Embryonic facial prominence (tissue), 1 donor: ENCODE measurements at regions not wholly inside any gene's neighbourhood (a gene's known extent, or its start where the extent isn't known, plus 50 kb on each side); places are given as distances from the start of the nearest gene placed in this dataset.

ENCODE experiments used
- DNase-seq: peaks from one replicate; pipeline ENCODE4 v3.0.0-alpha.2; 2016; ENCODE audit errors: extremely low spot score

DNA sequence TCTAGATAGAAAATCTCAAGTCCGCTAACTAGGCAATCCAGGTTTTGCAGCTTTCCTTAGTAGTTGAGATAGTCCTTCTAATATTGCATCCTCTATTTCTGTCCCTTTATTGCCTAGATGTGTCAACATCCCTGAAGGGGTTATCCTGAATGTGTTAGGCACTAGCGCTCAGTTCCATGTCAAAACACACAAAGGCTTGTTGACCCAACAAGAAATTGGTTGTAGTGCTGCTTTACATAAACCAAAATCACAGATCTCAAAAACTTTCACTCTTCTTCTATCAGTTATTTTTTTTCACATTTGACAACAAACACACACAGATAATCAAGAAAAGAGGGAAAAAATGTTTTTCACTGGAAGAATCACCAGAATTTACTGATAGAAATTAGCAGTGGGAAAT lies 51.4 kb upstream of the SOX2 start:
- DNase-seq, result no peak

DNA sequence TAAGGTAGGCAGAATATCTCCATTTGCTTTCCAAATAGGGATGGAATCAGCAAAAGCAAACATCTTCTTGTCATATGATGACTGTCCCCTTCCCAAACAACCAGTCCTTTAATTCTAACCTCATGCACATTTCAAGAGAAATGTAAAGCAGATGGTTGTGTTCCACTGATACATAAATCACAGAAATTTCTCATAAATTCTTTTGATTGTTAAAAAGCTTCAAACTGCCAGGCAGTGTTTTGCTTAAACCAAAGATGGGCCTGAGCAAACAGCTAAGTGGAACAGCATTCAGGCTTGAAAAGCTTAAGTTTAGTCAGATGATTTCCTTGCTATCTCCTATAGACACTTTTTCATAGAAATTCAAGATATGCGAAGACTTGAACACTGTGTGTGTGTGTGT lies 74.3 kb upstream of the SOX2 start:
- no peak for DNase-seq

DNA sequence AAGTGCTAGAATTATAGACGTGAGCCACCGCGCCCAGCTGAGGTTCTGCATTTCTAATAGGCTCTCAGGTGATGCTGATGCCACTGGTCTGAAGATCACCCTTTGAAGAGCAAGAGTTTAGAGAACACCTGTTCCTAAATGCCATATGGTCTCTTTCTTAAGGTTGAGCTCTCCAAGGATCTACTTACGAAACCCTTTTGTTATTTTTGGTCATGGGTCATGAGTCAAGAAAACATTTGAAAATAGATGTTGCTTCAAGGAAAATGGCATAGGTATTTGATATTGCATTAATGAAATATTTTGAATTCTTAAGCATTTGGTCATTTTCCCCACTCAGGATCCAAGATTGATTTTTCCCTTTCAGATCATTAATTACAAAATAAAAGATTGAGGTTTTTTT lies 74.7 kb upstream of the SOX2 start:
- no peak for DNase-seq

DNA sequence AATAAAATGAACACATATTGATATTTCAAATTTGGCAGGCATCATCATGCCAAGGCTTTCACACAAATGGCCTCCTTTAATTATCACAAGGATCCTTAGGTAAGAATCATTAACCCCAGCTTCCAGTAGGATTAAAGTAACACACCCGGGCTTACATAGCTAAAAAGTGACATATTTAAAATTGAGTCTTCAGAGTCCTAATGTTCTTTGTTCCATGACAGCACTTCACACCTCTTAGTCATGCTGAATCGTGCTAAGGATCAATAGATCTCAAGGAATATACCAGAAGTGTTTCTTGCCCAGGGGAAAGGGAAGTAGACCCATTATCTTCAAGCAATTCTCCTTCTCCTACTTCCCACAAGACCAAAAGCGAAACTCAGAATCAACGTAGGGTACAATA lies 76.6 kb upstream of the SOX2 start:
- DNase-seq, result no peak

DNA sequence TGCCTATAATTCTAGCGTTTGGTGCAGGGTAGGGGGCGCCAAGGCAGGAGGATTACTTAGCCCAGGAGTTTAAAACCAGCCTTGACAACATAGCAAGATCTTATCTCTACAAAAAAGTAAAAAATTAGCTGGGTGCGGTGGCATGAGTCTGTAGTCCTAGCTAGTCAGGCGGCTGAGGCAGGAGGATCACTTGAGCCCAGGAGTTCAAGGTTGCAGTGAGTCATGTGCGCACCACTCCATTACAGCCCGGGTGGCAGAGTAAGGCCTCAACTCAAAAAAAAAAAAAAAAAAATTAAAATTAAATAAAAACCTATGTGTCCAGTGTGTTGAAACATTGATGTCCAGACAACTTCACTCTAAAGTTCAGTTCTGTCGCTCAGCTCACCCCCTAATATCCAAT lies 78.2 kb upstream of the SOX2 start:
- no peak for DNase-seq

DNA sequence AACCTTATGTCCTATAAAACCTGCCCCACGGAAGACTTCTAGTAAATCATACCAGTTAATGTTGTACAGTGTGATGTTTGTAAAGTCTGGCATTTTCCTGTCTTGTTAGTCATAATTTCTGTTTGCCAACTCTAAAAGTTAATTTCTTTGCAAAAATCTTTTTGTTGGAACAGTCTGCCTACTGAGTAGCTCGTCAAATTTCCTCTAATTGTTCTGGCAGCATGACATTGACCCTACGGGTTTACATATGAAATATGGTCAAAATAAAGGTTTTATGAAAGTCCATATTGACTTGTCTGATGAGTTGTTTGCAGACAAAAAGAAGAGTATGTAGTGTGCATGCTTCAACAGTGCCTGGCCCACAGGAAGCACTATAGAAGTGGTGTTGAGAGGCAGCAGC lies 79.8 kb upstream of the SOX2 start:
- no peak for DNase-seq

DNA sequence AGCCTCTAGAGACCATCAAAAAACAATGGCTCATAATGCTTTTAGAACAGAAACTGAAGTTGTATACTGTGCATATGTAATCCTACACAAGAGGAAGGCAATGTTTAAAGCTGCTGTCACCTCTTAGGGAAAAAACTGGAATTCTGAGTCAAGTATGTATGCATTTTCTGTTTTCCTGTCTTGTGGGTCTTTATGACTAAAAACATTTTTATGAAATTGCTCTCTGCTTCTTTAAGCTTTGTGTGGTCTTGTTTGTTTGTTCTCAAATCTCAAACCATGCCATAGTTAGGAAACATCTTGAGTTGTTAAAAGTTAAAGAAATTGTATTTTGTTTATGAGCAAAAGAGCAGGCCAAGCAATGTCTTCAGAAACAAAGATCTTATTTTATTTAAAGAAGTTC lies 80.9 kb upstream of the SOX2 start:
- DNase-seq, result no peak

DNA sequence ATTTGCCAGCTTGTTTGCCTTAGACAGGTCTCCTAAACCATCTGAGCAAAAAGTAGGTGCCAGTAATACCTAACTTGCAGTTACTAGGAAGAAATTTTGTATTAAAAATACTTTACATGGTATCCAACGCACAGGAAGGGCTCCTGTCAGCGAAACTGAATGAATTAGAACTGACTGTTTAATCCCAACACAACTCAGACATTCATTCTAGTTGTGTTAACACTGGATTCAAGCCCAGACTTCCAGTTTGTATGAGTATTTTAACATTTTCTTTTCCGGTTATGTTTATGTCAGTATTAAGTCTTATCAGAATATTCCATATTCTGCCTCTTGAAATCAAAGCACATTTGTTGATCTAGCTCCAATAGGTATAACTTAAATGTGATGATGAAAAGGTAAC lies 82.0 kb upstream of the SOX2 start:
- DNase-seq, result no peak

DNA sequence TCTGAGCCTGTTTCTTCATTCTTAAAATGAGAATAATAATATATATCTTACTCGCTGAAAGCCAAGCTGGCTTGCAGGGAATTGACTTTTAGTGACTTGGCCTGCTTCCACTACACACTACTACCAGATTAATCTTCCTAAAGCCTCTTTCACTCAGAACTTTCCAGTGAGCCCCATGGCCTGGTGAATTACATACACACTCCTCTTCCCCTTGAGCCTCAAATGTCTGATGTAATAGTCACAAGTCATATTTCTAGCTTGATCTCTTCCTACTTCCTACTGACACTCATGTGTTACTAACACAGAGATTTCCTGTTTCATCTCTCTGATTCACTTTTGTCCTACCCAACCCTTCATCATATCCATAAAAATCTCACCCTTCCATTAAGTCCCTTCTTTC lies 82.7 kb upstream of the SOX2 start:
- no peak for DNase-seq

DNA sequence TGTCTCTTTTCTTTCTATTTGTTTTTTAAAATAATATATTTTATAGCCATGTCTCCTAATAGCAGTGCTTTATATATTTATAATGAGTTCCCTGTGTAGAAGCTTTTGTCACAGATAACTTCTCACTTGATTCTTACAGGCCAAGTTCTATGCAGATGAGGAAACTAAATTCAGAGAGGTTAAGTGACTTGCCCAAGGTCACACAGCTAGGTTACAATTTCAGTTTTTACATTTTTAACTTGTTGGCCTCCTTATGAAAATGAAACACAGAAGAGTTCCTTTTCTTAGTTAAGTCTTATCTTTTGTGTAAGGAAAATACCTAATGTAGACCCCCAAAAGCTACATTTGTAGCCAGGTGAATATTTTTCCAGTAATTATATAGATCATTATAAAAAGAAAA lies 83.3 kb upstream of the SOX2 start:
- no peak for DNase-seq

DNA sequence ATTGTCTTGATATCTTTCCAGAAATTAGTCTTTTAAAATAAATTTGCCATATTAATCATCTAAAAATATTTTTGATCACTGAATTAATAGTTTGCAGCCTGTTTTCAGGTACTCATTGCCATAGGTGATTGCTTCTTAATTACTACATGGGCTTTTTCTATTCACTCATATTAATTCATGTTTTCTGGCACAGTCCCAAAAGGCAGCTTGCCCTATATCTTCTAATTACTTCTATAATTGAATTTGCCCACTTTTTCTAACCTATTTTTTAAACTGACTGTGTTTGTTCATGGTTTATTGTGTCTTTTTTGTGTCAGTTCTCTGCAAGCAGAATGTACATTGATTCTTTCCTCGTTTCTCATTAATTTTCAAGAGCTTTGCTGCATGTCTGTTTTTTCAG lies 85.7 kb upstream of the SOX2 start:
- DNase-seq, result no peak

DNA sequence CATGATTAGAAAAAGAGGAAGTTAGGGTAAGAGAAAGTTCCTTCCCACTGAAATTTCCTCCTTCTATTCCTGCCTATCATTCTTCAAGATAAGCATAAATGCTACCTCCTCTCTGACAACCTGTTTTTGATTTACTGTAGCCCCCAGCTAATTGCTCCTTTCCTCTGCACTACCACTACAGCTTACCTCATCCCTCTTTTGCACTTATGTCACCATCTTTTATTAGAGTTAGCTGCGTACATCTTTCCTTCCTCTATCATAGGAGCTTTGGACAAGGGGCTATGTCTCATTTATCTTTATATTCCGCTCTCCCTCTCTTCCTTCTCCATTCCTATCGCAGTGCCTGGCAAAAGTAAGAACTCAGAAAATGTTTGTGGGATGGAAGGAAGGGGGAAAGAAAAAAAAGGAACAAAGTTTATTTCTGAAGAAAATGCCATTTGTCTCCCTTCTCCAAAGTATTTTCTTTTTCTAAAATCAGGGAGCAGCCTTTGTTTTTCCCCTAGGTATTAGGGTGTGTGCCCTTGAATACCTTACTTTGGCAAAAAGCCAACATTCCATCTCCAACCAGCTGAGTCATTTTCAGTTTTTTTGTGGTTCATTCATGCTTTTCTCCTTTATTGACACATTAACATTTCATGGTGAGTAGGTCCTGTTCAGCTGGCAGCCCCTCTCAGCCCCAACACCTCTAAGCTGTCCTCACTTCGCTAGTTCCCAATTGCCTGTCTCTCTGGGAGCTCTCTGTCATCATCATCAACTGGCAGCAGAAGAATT lies 87.6 kb upstream of the SOX2 start:
- no peak for DNase-seq

DNA sequence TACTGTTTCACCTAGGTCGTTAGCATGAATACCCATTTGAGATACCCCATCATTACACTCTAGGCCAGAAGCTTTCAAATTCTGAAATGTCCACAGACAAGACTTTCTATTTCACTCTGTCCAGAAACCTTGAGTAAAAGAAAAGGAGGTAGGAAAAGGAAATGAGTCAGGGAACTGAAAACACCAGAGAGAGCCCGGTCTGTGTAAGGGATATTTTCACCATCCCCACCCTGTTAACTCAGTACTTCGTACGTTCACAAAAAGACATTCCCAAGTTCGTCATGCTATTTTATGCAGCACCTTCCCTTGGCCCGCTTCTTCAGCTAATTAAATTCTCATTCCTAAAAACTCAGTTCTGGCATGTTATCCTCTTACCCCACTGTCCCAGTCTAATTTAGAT lies 89.4 kb upstream of the SOX2 start:
- no peak for DNase-seq

DNA sequence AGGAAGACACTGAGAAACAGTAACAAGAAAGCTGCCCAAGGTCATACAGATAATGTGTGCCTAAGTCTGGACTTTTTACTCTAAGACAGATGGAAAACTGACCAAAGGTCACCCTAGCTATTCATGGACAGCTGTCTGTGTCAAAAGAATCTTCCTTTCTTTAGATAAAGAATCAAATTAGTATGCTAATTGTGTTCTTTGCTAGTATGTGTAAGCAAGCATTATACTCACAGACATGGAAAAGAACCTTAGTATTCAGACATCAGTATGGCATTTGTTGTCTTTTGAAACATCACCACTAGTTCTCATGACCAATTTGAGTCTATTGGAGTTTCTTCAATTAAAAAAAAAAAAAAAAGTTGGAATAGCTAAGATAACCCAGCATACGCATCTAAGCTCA lies 91.8 kb upstream of the SOX2 start:
- no peak for DNase-seq

DNA sequence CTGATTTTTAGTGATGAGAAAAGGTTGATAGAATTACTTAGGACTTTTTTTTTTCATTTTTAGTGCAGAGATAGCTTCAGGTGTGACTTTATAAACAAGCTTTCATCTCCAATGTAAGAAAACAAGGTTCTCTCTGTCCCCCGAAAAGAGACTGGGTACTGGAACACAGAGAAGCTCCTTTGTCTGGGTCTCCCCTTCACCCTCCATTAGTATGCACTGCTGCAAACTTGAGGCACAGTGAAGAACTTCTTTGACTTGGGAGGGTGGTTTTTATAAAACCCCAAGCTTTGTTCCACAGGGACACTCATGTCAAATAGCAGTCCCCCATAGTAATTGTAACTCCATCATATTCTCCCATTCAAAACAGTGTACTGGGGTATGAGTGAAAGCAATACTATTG lies 93.5 kb upstream of the SOX2 start:
- DNase-seq, result no peak

DNA sequence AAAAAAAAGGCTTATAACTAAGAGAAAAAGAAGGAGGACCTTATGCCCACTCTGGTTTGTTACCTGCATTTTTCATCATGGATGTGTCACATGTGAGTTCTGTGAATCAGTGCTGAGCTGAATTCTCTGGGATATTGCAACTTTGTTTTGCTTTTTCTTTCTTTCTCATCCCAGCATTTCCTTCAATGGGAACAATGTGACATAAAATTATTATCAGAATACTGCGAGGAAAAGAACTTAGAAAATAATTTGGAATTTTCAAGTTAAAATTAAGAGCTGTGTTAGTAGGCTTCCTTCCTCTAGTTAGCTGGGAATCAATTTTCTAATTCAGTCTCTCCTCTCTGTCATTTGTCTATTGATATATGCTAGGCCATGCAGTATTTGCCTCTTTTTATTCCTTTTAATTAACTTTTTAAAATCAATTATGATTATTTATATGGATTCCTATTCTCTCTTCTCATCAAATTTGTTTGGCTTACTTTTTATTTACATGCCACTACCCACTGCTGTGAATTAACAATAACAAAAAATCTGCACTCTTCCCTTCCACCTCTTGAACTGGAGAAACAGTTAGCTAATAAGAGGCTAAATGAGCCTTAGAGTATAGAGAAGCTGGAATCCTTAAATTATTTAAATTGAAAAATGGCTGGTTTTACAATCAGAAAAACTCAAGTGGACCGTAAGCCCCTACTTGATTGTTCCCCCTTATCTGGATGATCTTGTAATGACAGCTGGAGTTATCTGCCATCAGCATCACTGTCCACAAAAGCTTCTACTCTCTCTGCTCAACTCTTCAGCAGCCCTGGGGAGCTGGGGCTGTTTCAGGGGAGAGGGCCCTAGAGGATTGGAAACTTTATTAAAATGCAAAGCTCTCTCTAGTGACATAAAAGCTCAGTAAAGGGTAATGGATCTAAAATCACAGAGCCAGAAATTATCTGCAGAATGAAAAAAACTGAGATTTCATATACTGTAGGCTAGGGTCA lies 95.3 kb upstream of the SOX2 start:
- no peak for DNase-seq

DNA sequence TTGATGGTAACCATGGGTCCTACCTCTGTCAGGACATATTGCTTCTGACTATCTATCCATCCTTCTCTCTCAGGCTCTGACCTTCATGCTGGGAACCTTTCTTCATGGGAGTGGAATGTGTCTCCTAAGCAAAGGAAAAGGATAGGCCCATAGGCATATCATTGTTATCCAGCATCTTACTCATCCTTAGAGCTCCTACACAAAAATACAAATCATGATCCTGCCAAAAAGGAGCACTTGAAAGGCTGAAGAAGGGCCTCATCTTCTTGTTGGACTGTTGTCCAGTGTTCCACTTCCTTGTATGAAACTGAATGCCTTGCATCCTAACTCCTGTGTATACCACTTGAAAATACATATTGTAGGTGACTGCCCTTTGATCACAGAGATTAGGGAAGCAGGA lies 96.1 kb upstream of the SOX2 start:
- no peak for DNase-seq

DNA sequence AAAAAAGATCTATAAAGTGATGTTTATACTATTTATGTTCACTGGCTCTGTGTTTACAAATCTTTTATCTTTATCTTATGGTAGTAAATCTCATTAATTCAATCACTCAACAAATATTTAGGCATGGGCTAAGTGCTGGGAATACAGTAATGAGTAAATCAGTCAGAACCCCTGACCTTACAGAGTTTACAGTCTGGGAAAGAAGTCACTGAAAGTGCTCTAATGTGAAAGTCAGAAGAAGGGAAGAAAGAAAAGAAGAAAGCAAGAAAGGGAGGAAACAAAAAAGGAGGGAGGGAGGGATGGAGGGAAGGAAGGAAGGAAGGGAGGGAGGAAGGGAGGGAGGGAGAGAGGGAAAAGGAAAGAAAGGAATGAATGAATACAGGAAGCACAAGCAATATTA lies 96.8 kb upstream of the SOX2 start:
- no peak for DNase-seq

DNA sequence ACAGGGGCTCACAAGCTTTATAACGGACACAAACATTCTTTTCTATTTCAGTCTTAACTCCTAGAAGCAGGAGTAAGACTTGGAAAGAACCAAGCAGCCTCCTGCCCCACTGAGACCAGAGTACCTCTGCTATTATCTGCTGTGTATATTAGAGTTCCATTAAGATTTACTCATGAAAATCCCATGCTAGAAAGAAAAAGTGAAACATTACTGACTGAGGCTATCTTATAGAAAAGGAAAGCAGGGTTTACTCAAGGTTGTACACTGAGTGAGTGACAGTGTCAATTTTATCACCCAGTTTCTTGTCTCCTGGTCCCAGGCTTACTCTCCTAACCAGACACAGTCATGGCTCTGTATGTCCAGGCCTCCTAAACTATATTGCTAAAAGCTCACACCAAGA lies 97.9 kb upstream of the SOX2 start:
- DNase-seq, result no peak

DNA sequence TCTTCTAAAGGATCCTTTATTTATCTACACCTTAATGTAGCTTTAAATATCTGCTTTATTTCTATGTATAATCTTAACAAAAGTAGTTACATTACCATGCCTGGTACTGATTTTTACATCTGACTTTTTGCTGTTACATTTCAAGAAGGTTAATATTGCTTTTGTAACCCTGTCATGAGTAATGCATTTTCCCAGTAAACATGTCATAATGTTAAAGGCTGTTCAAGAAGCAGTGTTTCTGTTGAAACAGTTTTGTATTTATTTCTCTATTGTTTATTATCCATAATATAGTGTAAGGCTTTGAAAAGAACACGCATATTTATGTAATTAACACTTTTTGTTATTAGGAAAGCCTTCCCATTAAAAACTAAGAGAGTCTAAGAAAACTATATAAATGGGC lies 98.5 kb upstream of the SOX2 start:
- no peak for DNase-seq

DNA sequence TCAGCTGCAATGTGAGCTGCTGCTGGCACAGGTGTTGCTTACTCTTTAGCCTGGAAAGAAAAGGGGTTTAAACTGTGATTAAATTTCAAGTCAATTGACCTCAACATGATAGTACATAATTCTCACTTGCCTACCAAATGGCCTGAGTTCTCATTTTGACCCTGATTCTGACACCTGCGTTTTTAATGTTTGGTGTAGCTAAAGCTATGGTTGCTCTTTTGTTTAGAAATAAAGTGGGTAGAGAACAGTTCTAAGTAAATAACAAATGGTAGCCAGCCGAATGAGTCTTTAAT lies 100.8 kb upstream of the SOX2 start:
- no peak for DNase-seq

DNA sequence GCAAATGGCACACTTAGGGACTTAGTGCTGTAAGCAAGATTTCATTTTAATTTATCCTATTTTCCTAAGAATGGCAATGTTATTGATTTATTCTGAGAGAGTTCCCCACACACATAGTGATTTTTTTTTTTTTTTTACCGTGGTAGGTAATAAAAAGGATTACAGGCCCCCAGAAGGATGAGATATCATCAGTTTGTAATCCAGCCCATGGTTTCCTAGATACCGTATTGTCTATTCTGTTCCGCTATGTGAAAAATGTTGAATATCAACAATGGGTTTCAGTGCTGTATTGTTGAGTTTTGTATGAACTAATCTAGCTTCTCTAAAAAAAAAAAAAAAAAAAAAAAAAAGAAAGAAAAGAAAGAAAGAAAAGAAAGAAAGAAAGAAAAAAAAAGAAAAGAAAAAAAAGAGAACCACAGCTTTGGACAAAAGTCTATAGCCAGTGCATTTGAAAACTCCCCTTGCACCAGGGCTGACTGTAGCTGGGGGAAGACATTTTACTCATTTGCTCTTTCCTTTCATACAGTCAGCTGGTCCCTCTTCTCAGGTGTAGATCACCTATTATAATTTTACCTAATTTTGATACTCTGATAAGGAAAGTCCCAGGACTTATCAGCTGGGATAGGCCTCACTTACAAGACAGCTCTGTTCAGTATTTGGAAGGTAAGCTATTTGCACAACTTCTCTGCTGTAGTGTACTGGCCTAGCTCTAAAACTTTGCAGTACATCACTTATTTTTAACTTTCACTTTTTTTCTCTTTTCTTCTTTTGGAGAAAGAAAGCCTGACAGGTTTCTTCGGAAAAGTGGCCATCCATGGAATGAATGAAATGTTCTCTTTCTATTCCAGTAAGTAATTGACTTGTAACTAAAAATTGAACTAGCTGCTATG lies 101.4 kb upstream of the SOX2 start:
- DNase-seq, result no peak
